MM.1S (cell line): ENCODE measurements at regions not wholly inside any gene's neighbourhood (a gene's known extent, or its start where the extent isn't known, plus 50 kb on each side); places are given as distances from the start of the nearest gene placed in this dataset.

Experiments
- CTCF ChIP-seq: fragments of 300-600 bp; sonication (generic); IDR thresholded peaks from 2 replicates; pipeline ENCODE4 v1.5.1; 2016; ENCODE audit warnings: antibody characterized with exemption, low read length, mixed read lengths
- EZH2 ChIP-seq: fragments of 300-600 bp; sonication (generic); optimal IDR thresholded peaks from 2 replicates; pipeline ENCODE3; 2017; ENCODE audit warnings: low read depth, mild to moderate bottlenecking, antibody characterized with exemption, low read length, mixed read lengths

- TF ChIP-seq CTCF (no peak), EZH2 (no peak)
Observed at GRCh38 chr2:207231106-207231865, 65.5 kb upstream of the KLF7 start.
